ENCODE measurements at regions not wholly inside any gene's neighbourhood (a gene's known extent, or its start where the extent isn't known, plus 50 kb on each side); places are given as distances from the start of the nearest gene placed in this dataset.

DNA sequence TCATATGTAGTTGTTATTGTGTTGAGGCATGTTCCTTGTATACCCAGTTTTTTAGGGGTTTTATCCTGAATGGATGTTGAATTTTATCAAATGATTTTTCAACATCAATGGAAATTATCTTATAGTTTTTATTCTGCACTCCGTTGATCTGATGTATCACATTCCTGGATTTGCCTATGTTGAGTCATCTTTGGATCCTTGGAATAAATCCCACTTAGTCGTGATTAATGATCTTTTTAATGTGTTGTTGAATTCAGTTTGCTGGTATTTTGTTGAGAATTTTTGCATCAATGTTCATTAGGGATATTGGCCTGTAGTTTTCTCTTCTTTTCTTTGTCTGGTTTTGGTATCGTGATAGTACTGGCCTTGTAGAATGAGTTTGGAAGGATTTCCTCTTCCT is 648.6 kb upstream of the GRM3 start:
- TF ChIP-seq FOXM1 (IDR thresholded peaks at IDR 0.05; ENCODE audit: borderline replicate concordance, low read depth) (no peak), YY1 (IDR thresholded peaks at IDR 0.05; ENCODE audit: low read depth) (no peak), EP300 (IDR thresholded peaks at IDR 0.05; ENCODE audit: borderline replicate concordance) (no peak), TAF1 (IDR thresholded peaks at IDR 0.05; ENCODE audit: low read depth) (no peak), NFIC (IDR thresholded peaks at IDR 0.05) (no peak), RAD21 (IDR thresholded peaks at IDR 0.05; ENCODE audit: low read depth) (no peak), TEAD4 (IDR thresholded peaks at IDR 0.05) (no peak), TCF12 (IDR thresholded peaks at IDR 0.05; ENCODE audit: low read depth) (no peak), ZBTB7A (IDR thresholded peaks at IDR 0.05; ENCODE audit: low read depth) (no peak), CREB1 (IDR thresholded peaks at IDR 0.05; ENCODE audit: low read depth) (no peak)
- TF ChIP-seq, protein P1, sequence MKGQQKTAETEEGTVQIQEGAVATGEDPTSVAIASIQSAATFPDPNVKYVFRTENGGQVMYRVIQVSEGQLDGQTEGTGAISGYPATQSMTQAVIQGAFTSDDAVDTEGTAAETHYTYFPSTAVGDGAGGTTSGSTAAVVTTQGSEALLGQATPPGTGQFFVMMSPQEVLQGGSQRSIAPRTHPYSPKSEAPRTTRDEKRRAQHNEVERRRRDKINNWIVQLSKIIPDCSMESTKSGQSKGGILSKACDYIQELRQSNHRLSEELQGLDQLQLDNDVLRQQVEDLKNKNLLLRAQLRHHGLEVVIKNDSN (IDR thresholded peaks at IDR 0.05), result no peak
- TF ChIP-seq, protein P2, sequence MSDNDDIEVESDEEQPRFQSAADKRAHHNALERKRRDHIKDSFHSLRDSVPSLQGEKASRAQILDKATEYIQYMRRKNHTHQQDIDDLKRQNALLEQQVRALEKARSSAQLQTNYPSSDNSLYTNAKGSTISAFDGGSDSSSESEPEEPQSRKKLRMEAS (IDR thresholded peaks at IDR 0.05), result no peak
- TF ChIP-seq, protein P3, sequence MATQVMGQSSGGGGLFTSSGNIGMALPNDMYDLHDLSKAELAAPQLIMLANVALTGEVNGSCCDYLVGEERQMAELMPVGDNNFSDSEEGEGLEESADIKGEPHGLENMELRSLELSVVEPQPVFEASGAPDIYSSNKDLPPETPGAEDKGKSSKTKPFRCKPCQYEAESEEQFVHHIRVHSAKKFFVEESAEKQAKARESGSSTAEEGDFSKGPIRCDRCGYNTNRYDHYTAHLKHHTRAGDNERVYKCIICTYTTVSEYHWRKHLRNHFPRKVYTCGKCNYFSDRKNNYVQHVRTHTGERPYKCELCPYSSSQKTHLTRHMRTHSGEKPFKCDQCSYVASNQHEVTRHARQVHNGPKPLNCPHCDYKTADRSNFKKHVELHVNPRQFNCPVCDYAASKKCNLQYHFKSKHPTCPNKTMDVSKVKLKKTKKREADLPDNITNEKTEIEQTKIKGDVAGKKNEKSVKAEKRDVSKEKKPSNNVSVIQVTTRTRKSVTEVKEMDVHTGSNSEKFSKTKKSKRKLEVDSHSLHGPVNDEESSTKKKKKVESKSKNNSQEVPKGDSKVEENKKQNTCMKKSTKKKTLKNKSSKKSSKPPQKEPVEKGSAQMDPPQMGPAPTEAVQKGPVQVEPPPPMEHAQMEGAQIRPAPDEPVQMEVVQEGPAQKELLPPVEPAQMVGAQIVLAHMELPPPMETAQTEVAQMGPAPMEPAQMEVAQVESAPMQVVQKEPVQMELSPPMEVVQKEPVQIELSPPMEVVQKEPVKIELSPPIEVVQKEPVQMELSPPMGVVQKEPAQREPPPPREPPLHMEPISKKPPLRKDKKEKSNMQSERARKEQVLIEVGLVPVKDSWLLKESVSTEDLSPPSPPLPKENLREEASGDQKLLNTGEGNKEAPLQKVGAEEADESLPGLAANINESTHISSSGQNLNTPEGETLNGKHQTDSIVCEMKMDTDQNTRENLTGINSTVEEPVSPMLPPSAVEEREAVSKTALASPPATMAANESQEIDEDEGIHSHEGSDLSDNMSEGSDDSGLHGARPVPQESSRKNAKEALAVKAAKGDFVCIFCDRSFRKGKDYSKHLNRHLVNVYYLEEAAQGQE (IDR thresholded peaks at IDR 0.05; ENCODE audit: low read depth), result no peak

DNA sequence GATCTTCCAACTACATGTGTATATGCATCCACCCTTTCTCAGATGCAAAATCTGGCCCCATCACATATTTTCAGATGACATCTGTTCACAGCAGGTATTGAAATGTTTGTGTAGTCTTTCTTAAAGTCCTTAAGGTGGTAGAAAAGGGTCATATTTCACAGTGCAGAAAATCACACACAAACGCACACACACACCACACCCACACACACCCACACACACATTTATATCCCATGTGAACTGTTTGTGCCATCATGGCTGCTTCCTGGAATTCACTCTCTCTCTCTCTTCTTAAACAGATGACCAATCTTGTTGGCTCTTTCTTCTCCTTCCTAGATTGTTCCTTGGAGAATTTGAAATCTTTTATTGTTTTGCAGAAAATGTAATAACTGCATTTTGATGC is 663.0 kb upstream of the GRM3 start:
- TF ChIP-seq TCF12 (IDR thresholded peaks at IDR 0.05; ENCODE audit: low read depth) (no peak), EP300 (IDR thresholded peaks at IDR 0.05; ENCODE audit: borderline replicate concordance) (no peak), NFIC (IDR thresholded peaks at IDR 0.05) (no peak)
- TF ChIP-seq, protein P3 (IDR thresholded peaks at IDR 0.05; ENCODE audit: low read depth), result no peak
- TF ChIP-seq, protein P2 (IDR thresholded peaks at IDR 0.05), result no peak

DNA sequence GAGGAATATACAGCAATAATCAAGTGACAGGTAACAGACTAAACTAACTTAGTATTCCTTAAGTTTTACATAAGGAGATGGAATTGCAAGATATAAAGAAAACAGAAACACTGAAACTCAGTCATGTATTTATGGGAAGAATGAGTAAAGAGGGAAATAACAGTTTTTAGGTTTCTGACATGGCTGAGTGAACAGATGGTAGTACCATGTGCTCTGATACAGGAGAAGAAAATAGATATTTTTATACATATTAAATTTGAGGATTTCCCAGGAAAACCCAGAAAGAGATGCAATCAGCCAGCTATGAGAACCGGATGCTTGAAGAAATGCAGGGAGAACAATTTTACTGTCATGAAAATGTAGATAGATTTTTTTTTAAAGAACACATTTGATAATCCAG is 669.5 kb upstream of the GRM3 start:
- TF ChIP-seq NFIC (IDR thresholded peaks at IDR 0.05) (no peak), EGR1 (IDR thresholded peaks at IDR 0.05) (no peak), EP300 (IDR thresholded peaks at IDR 0.05; ENCODE audit: borderline replicate concordance) (no peak), CREB1 (IDR thresholded peaks at IDR 0.05; ENCODE audit: low read depth) (no peak), TAF1 (IDR thresholded peaks at IDR 0.05; ENCODE audit: low read depth) (no peak), RAD21 (IDR thresholded peaks at IDR 0.05; ENCODE audit: low read depth) (no peak), TCF12 (IDR thresholded peaks at IDR 0.05; ENCODE audit: low read depth) (no peak), CEBPB (IDR thresholded peaks at IDR 0.05) (no peak)
- TF ChIP-seq, protein P3 (IDR thresholded peaks at IDR 0.05; ENCODE audit: low read depth), result no peak

DNA sequence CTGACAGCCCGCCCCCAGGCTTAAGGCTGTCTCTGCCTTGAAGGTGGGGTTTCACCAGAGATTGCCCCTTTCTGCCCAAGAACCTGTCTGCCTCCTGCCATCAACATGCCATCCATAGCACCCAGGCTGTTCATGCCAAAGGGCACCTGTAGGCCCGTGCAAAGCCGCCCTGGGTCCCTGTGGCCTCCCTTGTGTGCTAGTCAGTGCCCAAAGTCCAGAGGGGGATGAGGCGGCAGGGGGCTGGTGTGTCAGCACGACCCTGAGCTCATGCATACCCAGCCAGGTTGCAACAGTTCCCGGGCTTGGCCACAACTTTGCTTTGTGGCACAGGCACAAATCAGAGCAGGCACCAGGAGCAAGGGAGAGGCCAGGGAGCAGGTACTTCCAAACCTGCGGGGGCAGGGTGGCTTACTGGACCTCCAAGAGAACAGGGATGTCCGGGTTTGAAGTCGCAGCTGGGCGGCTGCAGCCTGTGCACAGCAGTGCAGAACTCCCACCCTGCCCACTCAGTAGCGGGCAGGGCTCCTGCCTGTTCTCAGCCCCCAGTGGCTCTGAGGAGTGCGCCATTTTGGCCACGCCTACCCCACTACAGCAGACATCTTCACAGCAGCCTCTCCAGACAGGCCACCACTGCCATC is 671.1 kb upstream of the GRM3 start:
- TF ChIP-seq TEAD4 (IDR thresholded peaks at IDR 0.05) (no peak), NFIC (IDR thresholded peaks at IDR 0.05) (no peak), RAD21 (IDR thresholded peaks at IDR 0.05; ENCODE audit: low read depth) (no peak), FOXM1 (IDR thresholded peaks at IDR 0.05; ENCODE audit: borderline replicate concordance, low read depth) (no peak), CREB1 (IDR thresholded peaks at IDR 0.05; ENCODE audit: low read depth) (no peak), TAF1 (IDR thresholded peaks at IDR 0.05; ENCODE audit: low read depth) (no peak), EGR1 (IDR thresholded peaks at IDR 0.05) (no peak), ZBTB7A (IDR thresholded peaks at IDR 0.05; ENCODE audit: low read depth) (no peak), EP300 (IDR thresholded peaks at IDR 0.05; ENCODE audit: borderline replicate concordance) (no peak), TCF12 (IDR thresholded peaks at IDR 0.05; ENCODE audit: low read depth) (no peak), YY1 (IDR thresholded peaks at IDR 0.05; ENCODE audit: low read depth) (no peak), CEBPB (IDR thresholded peaks at IDR 0.05) (no peak)
- TF ChIP-seq, protein P2 (IDR thresholded peaks at IDR 0.05), result no peak
- TF ChIP-seq, protein P3 (IDR thresholded peaks at IDR 0.05; ENCODE audit: low read depth), result no peak
- TF ChIP-seq, protein P1 (IDR thresholded peaks at IDR 0.05), result no peak

Data from Ishikawa (cell line).